GM12873 (cell line): ENCODE measurements at regions not wholly inside any gene's neighbourhood (a gene's known extent, or its start where the extent isn't known, plus 50 kb on each side); places are given as distances from the start of the nearest gene placed in this dataset.

Experiments
- CTCF ChIP-seq: IDR thresholded peaks from 2 replicates; pipeline ENCODE4 v1.5.1; 2012; ENCODE audit warnings: low read depth, mild to moderate bottlenecking, moderate library complexity, low read length, control low read depth; ENCODE audit not compliant: insufficient read depth; ENCODE audit errors: missing control alignments

- no peak for TF ChIP-seq CTCF
These were observed 62.8 kb downstream of the XCL2 start for GRCh38 chr1:168480997-168481396.

GRCh38 chr1:168477792-168478191 is 66.0 kb downstream of the XCL2 start:
- TF ChIP-seq CTCF: no peak

GRCh38 chr1:168476588-168477385 is 67.0 kb downstream of the XCL2 start:
- no peak for TF ChIP-seq CTCF

GRCh38 chr1:168474322-168474721 is 69.5 kb downstream of the XCL2 start:
- TF ChIP-seq CTCF: no peak

- no peak for TF ChIP-seq CTCF
These were observed 70.7 kb downstream of the XCL2 start for GRCh38 chr1:168473126-168473525.

GRCh38 chr1:168472223-168472622 is 71.6 kb downstream of the XCL2 start:
- no peak for TF ChIP-seq CTCF

- TF ChIP-seq CTCF: no peak
These were observed 72.8 kb downstream of the XCL2 start for GRCh38 chr1:168470901-168471431.
